BLaER1 treated with 17β-estradiol and CSF1 and Interleukin-3, amounts not matched to agents 10 nM and 100 nM (cell line): ENCODE measurements at regions not wholly inside any gene's neighbourhood (a gene's known extent, or its start where the extent isn't known, plus 50 kb on each side); places are given as distances from the start of the nearest gene placed in this dataset.

Source experiments
- H3K27ac ChIP-seq, 11 experiments: shearing (Covaris generic); formaldehyde crosslinking; 2 replicates each; pipeline ENCODE4 v1.8.1; 2022
- H3K27me3 ChIP-seq, 11 experiments: shearing (Covaris generic); formaldehyde crosslinking; 2 replicates each; pipeline ENCODE4 v1.8.1; 2022
- H3K36me3 ChIP-seq, 11 experiments: shearing (Covaris generic); formaldehyde crosslinking; 2 replicates each; pipeline ENCODE4 v1.8.1; 2022
- H3K4me1 ChIP-seq, 10 experiments: shearing (Covaris generic); formaldehyde crosslinking; 2 replicates each; pipeline ENCODE4 v1.8.1; 2022
- H3K4me2 ChIP-seq, 11 experiments: shearing (Covaris generic); formaldehyde crosslinking; 2 replicates each; pipeline ENCODE4 v1.8.1; 2022
- H3K4me3 ChIP-seq, 10 experiments: shearing (Covaris generic); formaldehyde crosslinking; 2 replicates each; pipeline ENCODE4 v1.8.1; 2022
- H3K9ac ChIP-seq, 11 experiments: shearing (Covaris generic); formaldehyde crosslinking; 2 replicates each; pipeline ENCODE4 v1.8.1; 2022
- H3K9me3 ChIP-seq, 11 experiments: shearing (Covaris generic); formaldehyde crosslinking; replicated peaks in 1 of 11; 2 replicates each; pipeline ENCODE4 v1.8.1; 2022
- H4K20me1 ChIP-seq, 11 experiments: shearing (Covaris generic); formaldehyde crosslinking; 2 replicates each; pipeline ENCODE4 v1.8.1; 2022
- Cebpa-rat ChIP-seq, 11 experiments: shearing (Covaris generic); IDR thresholded peaks; 2 replicates each; pipeline ENCODE4 v1.8.1; 2022

DNA sequence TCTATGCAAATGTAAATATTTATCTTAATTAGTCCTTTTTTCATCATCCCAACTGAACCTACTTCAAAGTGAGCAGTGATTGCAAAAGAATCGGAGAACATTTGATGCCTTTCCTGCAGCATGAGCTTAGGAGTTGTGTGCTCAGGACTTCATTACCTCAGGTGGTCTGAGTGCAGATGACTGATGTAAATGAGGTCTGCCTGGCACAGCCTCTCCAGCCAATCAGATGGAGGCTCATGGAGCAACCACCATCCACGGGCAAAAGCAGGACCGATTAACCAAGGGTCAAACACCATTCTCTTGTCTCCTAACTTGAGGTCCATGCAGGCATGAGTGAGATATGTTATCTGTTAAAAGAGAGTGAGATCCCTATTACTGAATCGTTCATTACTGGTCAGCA is 165.7 kb upstream of the CARMIL1 start:
- H3K27me3 ChIP-seq: no peaks in the 10 kb centered on the region
- H3K27ac ChIP-seq: no peak overlapping the region
- no peak overlapping the region for H3K4me3 ChIP-seq
- H4K20me1 ChIP-seq: no peaks in the 10 kb centered on the region
- H3K4me1 ChIP-seq: no peaks in the 10 kb centered on the region
- H3K9me3 ChIP-seq: no peaks in the 10 kb centered on the region
- H3K4me2 ChIP-seq: no peak overlapping the region
- no peak for TF ChIP-seq Cebpa-rat (IDR thresholded peaks at IDR 0.05)
- no peak overlapping the region for H3K9ac ChIP-seq
- peaks cover 1 to 65% (median 15%) of the 10 kb centered on the region in 11 experiments; a peak in 12 of 22 replicates for H3K36me3 ChIP-seq

DNA sequence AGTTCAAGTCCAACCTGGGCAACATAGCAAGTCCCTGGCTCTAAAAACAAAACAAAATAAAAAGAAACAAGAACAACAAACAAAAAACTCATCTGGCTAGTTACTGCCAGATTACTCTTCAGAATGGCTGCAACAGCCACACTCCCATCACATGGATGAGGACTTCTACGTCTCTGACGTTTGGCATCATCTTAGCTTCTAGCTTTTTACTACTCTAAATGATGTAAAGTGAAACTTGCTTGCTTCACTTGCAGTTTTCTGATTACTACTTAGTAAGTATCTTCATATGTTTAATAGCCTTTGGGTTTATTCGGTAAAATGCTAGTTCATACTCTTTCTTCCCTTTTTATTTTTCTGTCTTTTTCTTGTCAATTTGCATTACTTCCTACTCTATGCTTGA is 161.1 kb upstream of the CARMIL1 start:
- Histone ChIP-seq H3K9me3 (peaks cover 0 to 14% (median 6%) of the 10 kb centered on the region in 11 experiments; a peak in 12 of 22 replicates), H3K36me3 (peaks cover 0 to 50% (median 8%) of the 10 kb centered on the region in 11 experiments; a peak in 10 of 22 replicates), H3K4me2 (no peak overlapping the region), H3K4me1 (no peaks in the 10 kb centered on the region), H3K9ac (no peak overlapping the region), H4K20me1 (no peaks in the 10 kb centered on the region), H3K27ac (no peak overlapping the region), H3K27me3 (no peaks in the 10 kb centered on the region), H3K4me3 (no peak overlapping the region)
- TF ChIP-seq Cebpa-rat (IDR thresholded peaks at IDR 0.05): no peak

DNA sequence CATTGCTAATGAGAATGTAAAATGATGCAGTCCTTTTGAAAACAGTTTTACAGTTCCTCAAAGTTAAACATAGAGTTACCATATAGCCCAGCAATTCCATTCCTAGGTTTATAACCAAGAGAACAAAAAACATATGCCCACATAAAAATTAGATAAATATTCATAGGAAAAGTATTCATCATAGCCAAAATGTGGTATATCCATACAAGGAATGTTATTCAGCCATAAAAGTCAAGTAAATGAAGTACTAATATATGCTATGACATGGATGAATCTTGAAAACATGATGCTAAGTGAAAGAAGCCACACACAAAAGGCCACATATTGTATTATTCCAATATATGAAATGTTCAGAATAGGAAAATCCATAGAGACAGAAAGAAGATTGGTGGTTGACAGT is 158.0 kb upstream of the CARMIL1 start:
- peaks cover 0 to 18% (median 13%) of the 10 kb centered on the region in 10 experiments; a peak in 15 of 20 replicates for H3K4me1 ChIP-seq
- H3K9ac ChIP-seq: no peak overlapping the region
- TF ChIP-seq Cebpa-rat (IDR thresholded peaks at IDR 0.05): no peak
- no peak overlapping the region for H3K4me3 ChIP-seq
- no peaks in the 10 kb centered on the region for H3K27me3 ChIP-seq
- H4K20me1 ChIP-seq: no peaks in the 10 kb centered on the region
- H3K27ac ChIP-seq: no peak overlapping the region
- no peak overlapping the region for H3K4me2 ChIP-seq
- peaks cover 6 to 26% (median 14%) of the 10 kb centered on the region in 11 experiments; a peak in 15 of 22 replicates for H3K9me3 ChIP-seq
- H3K36me3 ChIP-seq: peaks cover 0 to 41% (median 0%) of the 10 kb centered on the region in 11 experiments; a peak in 8 of 22 replicates

DNA sequence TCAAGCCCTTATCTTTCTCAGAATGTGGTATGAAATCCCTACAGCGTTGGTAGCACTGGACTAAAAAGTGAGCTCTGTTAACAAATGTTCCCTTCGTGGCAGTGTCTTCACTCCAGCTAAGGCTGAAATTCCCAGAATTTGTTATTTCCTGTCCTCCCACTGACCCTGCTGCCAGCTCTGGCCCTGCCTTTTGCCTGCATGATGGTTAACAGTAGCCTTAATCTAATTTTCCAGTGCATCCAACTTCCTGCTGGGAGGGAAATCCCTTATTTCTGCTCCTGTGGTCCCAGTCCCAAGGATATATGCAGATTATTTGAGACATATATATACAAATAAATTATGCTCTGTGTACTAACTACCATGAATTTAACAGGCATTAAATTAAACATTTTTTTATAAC is 157.2 kb upstream of the CARMIL1 start:
- Histone ChIP-seq H3K27ac (no peak overlapping the region), H3K9ac (no peak overlapping the region)
- TF ChIP-seq Cebpa-rat (IDR thresholded peaks at IDR 0.05): no peak

DNA sequence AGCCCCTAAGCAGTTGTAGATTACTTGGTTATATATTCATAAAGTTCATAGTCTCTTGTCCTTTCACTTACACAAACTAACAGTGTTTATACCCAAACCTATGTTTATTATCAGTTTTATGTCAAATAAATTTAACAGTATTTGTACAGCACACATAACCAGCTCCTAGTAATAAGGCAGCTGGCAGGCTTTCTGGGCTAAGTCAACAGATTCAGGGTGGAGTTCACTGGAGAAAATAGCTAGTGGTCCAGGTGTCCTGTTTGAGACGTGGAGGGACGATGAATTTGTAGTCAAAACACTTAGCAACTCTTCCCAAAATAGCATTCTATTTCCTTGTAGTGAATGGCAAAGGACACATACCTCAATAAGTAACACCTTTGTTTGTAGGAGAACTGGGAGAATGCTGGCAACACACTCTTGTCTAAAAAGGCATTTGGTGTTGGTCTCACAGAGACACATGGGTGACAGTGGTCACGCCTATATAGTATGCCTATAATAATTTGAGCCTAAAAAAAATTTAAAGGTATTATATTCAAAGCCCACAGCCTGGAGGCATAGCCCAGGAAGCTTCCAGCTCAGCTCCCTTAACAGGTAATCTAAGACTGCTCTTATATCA is 156.4 kb upstream of the CARMIL1 start:
- no peaks in the 10 kb centered on the region for H4K20me1 ChIP-seq
- peaks cover 0 to 45% (median 0%) of the 10 kb centered on the region in 11 experiments; a peak in 9 of 22 replicates for H3K36me3 ChIP-seq
- H3K27me3 ChIP-seq: no peaks in the 10 kb centered on the region
- H3K27ac ChIP-seq: no peak overlapping the region
- H3K4me1 ChIP-seq: peaks cover 0 to 18% (median 13%) of the 10 kb centered on the region in 10 experiments; a peak in 15 of 20 replicates
- no peak for TF ChIP-seq Cebpa-rat (IDR thresholded peaks at IDR 0.05)
- peaks cover 6 to 26% (median 14%) of the 10 kb centered on the region in 11 experiments; a peak in 15 of 22 replicates for H3K9me3 ChIP-seq
- H3K9ac ChIP-seq: no peak overlapping the region
- H3K4me3 ChIP-seq: no peak overlapping the region
- no peak overlapping the region for H3K4me2 ChIP-seq

More for the DNA sequence above, 157.2 kb upstream of the CARMIL1 start:
- Histone ChIP-seq H3K27me3 (no peaks in the 10 kb centered on the region), H3K36me3 (peaks cover 0 to 41% (median 0%) of the 10 kb centered on the region in 11 experiments; a peak in 8 of 22 replicates), H3K4me3 (no peak overlapping the region), H3K9me3 (peaks cover 6 to 26% (median 14%) of the 10 kb centered on the region in 11 experiments; a peak in 15 of 22 replicates), H3K4me2 (no peak overlapping the region), H3K4me1 (peaks cover 0 to 18% (median 13%) of the 10 kb centered on the region in 10 experiments; a peak in 15 of 20 replicates), H4K20me1 (no peaks in the 10 kb centered on the region)

DNA sequence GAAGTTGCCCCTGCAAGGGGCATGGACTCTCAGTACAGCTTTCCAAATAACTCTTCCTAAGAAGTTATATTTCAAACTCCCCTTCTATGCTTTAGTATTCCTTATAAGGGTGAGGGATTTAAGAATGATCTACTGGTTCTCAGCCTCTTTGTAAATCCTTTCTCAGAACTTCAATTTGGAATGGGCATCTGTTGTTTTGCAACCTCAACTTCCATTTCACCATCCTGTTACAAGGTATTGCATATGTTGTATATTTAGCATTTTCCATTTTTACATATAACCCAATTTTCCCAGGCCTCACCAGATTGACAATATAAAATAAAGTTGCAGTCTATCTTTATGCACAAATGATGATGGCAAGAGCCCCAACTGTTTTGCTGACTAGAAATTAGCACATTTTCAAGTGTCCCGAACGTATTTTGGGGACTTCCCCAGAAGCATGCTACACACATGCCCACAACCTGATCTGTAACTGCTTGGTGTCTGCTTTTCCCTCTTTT is 154.9 kb upstream of the CARMIL1 start:
- Histone ChIP-seq H4K20me1 (no peaks in the 10 kb centered on the region), H3K4me1 (peaks cover 0 to 18% (median 13%) of the 10 kb centered on the region in 10 experiments; a peak in 15 of 20 replicates), H3K9ac (no peak overlapping the region), H3K27me3 (no peaks in the 10 kb centered on the region), H3K4me3 (no peak overlapping the region), H3K9me3 (peaks cover 8 to 34% (median 14%) of the 10 kb centered on the region in 11 experiments; a peak in 16 of 22 replicates), H3K27ac (0 out of 22 replicates have a peak overlapping the region, but pooled peaks of 1 of the 11 experiments have one; percentile 17), H3K36me3 (peaks cover 0 to 60% (median 0%) of the 10 kb centered on the region in 11 experiments; a peak in 9 of 22 replicates), H3K4me2 (peak overlapping the region in 9 of 11 experiments; percentile 38 to 76 (median 54); a peak in 17 of 22 replicates)
- TF ChIP-seq Cebpa-rat (IDR thresholded peaks at IDR 0.05): no peak

DNA sequence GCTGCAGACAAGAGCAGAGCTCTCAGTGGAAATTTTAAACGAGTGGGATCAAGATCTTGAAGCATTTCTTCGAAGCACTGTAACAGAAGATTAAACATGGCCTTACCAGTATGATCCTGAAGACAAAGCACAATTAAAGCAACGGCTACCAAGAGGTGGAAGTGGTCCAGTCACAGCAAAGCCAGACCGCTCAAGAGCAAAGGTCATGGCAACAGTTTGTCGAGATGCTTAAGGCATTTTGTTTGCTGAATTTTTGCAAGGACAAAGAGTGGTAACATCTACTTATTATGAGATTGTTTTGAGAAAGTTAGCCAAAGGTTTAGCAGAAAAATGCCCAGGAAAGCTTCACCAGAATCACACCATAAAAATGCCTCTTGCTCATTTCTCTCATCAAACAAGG is 153.4 kb upstream of the CARMIL1 start:
- no peak overlapping the region for H3K4me3 ChIP-seq
- H3K4me2 ChIP-seq: no peak overlapping the region
- H3K27ac ChIP-seq: no peak overlapping the region
- peaks cover 0 to 59% (median 0%) of the 10 kb centered on the region in 11 experiments; a peak in 9 of 22 replicates for H3K36me3 ChIP-seq
- no peak for TF ChIP-seq Cebpa-rat (IDR thresholded peaks at IDR 0.05)
- H4K20me1 ChIP-seq: no peaks in the 10 kb centered on the region
- H3K27me3 ChIP-seq: no peaks in the 10 kb centered on the region
- H3K4me1 ChIP-seq: peaks cover 0 to 18% (median 13%) of the 10 kb centered on the region in 10 experiments; a peak in 15 of 20 replicates
- peaks cover 11 to 44% (median 19%) of the 10 kb centered on the region in 11 experiments; a peak in 21 of 22 replicates for H3K9me3 ChIP-seq
- H3K9ac ChIP-seq: no peak overlapping the region

DNA sequence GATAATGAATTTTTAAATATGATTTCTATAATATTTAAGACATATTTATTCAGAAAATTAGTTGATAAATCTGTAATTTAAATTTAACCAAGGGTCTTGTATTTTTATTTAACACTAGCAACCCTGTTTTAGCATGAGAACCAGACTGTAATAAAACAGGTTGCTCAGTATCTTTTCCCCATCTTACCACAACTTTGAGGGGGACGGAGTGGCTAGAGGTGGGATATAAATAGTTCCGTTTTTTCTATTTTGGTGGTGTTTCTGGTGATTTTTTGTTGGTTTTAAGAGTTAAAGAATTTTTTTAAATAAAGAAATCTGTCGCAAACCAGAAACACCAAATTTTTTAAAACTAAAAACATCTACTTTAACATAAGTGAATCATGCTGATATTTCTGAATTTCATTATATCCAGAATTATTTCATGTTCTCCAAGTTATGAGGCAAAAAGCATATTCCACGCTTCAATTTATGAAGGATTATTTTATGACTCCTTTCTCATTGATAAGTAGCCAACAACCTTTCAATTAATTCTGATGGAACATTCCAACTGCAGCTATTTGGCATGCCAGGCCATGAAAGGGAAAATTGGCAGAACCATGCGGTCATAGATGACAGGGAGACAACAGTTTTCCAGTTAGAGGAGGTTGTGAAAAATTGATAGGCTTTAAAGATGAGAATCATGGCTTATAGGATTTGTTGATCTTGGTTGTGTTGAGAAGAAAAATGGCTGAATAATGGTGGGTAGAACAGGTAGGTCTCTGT is 151.9 kb upstream of the CARMIL1 start:
- Histone ChIP-seq H3K9ac (no peak overlapping the region), H3K4me2 (no peak overlapping the region), H3K9me3 (peaks cover 23 to 57% (median 32%) of the 10 kb centered on the region in 11 experiments; a peak in 21 of 22 replicates), H3K4me3 (no peak overlapping the region), H3K27me3 (no peaks in the 10 kb centered on the region), H3K36me3 (peaks cover 0 to 59% (median 6%) of the 10 kb centered on the region in 11 experiments; a peak in 10 of 22 replicates), H3K4me1 (peaks cover 0 to 18% (median 13%) of the 10 kb centered on the region in 10 experiments; a peak in 15 of 20 replicates), H3K27ac (no peak overlapping the region), H4K20me1 (no peaks in the 10 kb centered on the region)
- TF ChIP-seq Cebpa-rat (IDR thresholded peaks at IDR 0.05): no peak

DNA sequence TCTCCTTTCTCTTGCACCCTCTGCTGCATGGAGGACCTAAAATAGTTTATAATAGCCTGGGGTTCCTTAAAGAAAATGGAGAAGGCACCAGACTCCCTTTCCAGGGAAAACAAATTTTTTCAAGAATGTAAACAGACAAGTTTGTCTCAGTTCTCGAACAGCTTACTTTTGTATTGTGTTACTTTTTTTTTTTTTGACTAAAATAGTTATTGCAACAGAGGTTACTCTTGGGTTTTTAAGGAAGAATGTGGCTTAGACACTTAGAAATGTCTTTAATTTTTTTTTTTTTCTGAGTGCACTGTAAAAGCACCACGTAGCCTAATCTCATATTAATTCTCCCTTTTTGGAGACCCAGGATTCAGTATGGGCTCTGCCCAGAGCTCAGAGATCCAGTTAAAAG is 148.7 kb upstream of the CARMIL1 start:
- H3K27ac ChIP-seq: no peak overlapping the region
- no peak overlapping the region for H3K4me3 ChIP-seq
- no peaks in the 10 kb centered on the region for H3K27me3 ChIP-seq
- H3K36me3 ChIP-seq: peaks cover 3 to 72% (median 14%) of the 10 kb centered on the region in 11 experiments; a peak in 18 of 22 replicates
- TF ChIP-seq Cebpa-rat (IDR thresholded peaks at IDR 0.05): no peak
- H4K20me1 ChIP-seq: no peaks in the 10 kb centered on the region
- H3K9me3 ChIP-seq: peaks cover 54 to 79% (median 61%) of the 10 kb centered on the region in 11 experiments
- H3K4me1 ChIP-seq: no peaks in the 10 kb centered on the region
- H3K9ac ChIP-seq: no peak overlapping the region
- no peak overlapping the region for H3K4me2 ChIP-seq
